HepG2 (cell line): ENCODE measurements at regions not wholly inside any gene's neighbourhood (a gene's known extent, or its start where the extent isn't known, plus 50 kb on each side); places are given as distances from the start of the nearest gene placed in this dataset.

Experiments
- ATAC-seq: fragments of 200-7000 bp; cut with Tn5 transposase; 3 replicates; pipeline ENCODE4 v1.9.1; 2020; ENCODE audit warnings: mild to moderate bottlenecking, moderate library complexity
- BruUV-seq: library from RNA; stranded (reverse); fragments of 400-500 nt; replicated peaks from 2 replicates; lab custom pipeline; 2021; lab: Mats Ljungman, UMichigan
- CTCF ChIA-PET: fragments of 300-600 bp; formaldehyde crosslinking; extraction: SDS; loops from one replicate; lab custom pipeline; 2021; ENCODE audit warnings: low total read pairs, inconsistent platforms, low intra/inter-chr PET ratio; lab: Yijun Ruan, JAX
- POLR2A ChIA-PET: fragments of 350-600 bp; sonication (Branson Sonifier 250); formaldehyde crosslinking; loops from one replicate; lab custom pipeline; 2020; ENCODE audit warnings: antibody characterized with exemption, inconsistent platforms; lab: Yijun Ruan, JAX
- DNase-seq: peaks from one replicate; pipeline ENCODE4 v3.0.0-alpha.2; 2015; ENCODE audit warnings: low spot score
- FAIRE-seq: peaks from 3 replicates; lab custom pipeline; 2011; peaks lifted over from hg19 to GRCh38; lab: Jason Lieb, UNC
- H2AFZ ChIP-seq: one replicate; pipeline ENCODE4 v1.6.1; 2011; ENCODE audit warnings: low read length, inconsistent platforms
- H3K27ac ChIP-seq: fragments of 300-600 bp; 3 replicates; pipeline ENCODE4 v1.8.0; 2011; ENCODE audit warnings: mixed run types, mild to moderate bottlenecking, mixed read lengths, low read length, inconsistent platforms; ENCODE audit not compliant: insufficient read depth; ENCODE audit errors: extremely low read length
- H3K27me3 ChIP-seq, 2 experiments: fragments of 200-600 bp in 1 of 2; 2 replicates in 1 of 2; 3 replicates in 1 of 2; pipeline versions ENCODE4 v1.6.0 to v1.8.0; 2011; ENCODE audit warnings: low read length in 2 of 2, mild to moderate bottlenecking in 2 of 2, moderate library complexity in 2 of 2, inconsistent platforms in 1 of 2; ENCODE audit not compliant: insufficient read depth in 2 of 2, control insufficient read depth in 1 of 2
- H3K36me3 ChIP-seq, 2 experiments: fragments of 200-600 bp in 1 of 2; replicated peaks in 1 of 2; 2 replicates in 1 of 2; 3 replicates in 1 of 2; pipeline versions ENCODE4 v1.5.1 to v1.8.0; 2011; ENCODE audit warnings: low read length in 2 of 2, inconsistent platforms in 1 of 2; ENCODE audit not compliant: insufficient read depth in 2 of 2, control insufficient read depth in 1 of 2
- H3K4me1 ChIP-seq: 2 replicates; pipeline ENCODE4 v1.5.1; 2012; ENCODE audit warnings: low read length, inconsistent platforms; ENCODE audit not compliant: insufficient read depth
- H3K4me2 ChIP-seq: 2 replicates; pipeline ENCODE4 v1.6.0; 2011; ENCODE audit warnings: low read depth, low read length, inconsistent platforms
- H3K4me3 ChIP-seq, 3 experiments: fragments of 200-600 bp in 1 of 3; sonication (generic), shearing (Covaris generic) in 1 of 3; replicated peaks in 1 of 3; 2 replicates each; pipeline ENCODE4 v1.5.1; 2011 to 2016; ENCODE audit warnings: low read length in 3 of 3, inconsistent platforms in 2 of 3, low read depth in 2 of 3, mild to moderate bottlenecking in 2 of 3, control low read depth in 1 of 3, mixed read lengths in 1 of 3; ENCODE audit not compliant: insufficient read depth in 1 of 3
- H3K79me2 ChIP-seq: one replicate; pipeline ENCODE4 v1.6.1; 2011; ENCODE audit warnings: low read length, inconsistent platforms; ENCODE audit not compliant: insufficient read depth
- H3K9ac ChIP-seq: 2 replicates; pipeline ENCODE4 v1.6.0; 2011; ENCODE audit warnings: mild to moderate bottlenecking, low read depth, low read length, inconsistent platforms; ENCODE audit not compliant: insufficient read depth
- H3K9me3 ChIP-seq: 2 replicates; pipeline ENCODE4 v1.5.1; 2012; ENCODE audit warnings: mild to moderate bottlenecking, low read length
- H4K20me1 ChIP-seq: 2 replicates; pipeline ENCODE4 v1.6.0; 2011; ENCODE audit warnings: inconsistent platforms, mild to moderate bottlenecking, low read length, moderate library complexity; ENCODE audit not compliant: insufficient read depth
- MBD4 ChIP-seq: IDR thresholded peaks from 2 replicates; pipeline ENCODE4 v1.6.1; 2012; ENCODE audit warnings: low read length, inconsistent platforms, borderline replicate concordance
- MXD4 ChIP-seq: IDR thresholded peaks from 2 replicates; pipeline ENCODE4 v1.6.1; 2016; ENCODE audit warnings: mild to moderate bottlenecking, missing biosample characterization, missing genetic modification reagents
- MZF1 ChIP-seq: sonication (generic); formaldehyde crosslinking; IDR thresholded peaks from 2 replicates; pipeline ENCODE4 v1.8.1; 2023; ENCODE audit warnings: mild to moderate bottlenecking, missing genetic modification reagents, borderline replicate concordance
- RAD21 ChIP-seq: fragments of 450-650 bp; formaldehyde crosslinking; IDR thresholded peaks from 2 replicates; pipeline ENCODE4 v1.5.0; 2020; ENCODE audit warnings: mild to moderate bottlenecking
- SNAI1 ChIP-seq: sonication (generic); formaldehyde crosslinking; IDR thresholded peaks from 2 replicates; pipeline ENCODE4 v1.5.0; 2020; ENCODE audit warnings: mild to moderate bottlenecking, missing genetic modification reagents, borderline replicate concordance
- SRF ChIP-seq: IDR thresholded peaks from 2 replicates; pipeline ENCODE4 v1.6.1; 2011; ENCODE audit warnings: mild to moderate bottlenecking, low read depth, low read length, moderate library complexity
- STAG1 ChIP-seq: sonication (generic); formaldehyde crosslinking; IDR thresholded peaks from 2 replicates; pipeline ENCODE4 v1.4.0; 2020; ENCODE audit warnings: missing genetic modification reagents
- XBP1 ChIP-seq: sonication (generic); formaldehyde crosslinking; IDR thresholded peaks from 2 replicates; pipeline ENCODE4 v1.5.0; 2020; ENCODE audit warnings: missing genetic modification reagents
- YEATS4 ChIP-seq: sonication (generic); formaldehyde crosslinking; IDR thresholded peaks from 2 replicates; pipeline ENCODE4 v1.4.0; 2020; ENCODE audit warnings: missing genetic modification reagents, borderline replicate concordance
- ZBTB3 ChIP-seq: sonication (generic); formaldehyde crosslinking; IDR thresholded peaks from 2 replicates; pipeline ENCODE4 v1.4.0; 2020; ENCODE audit warnings: low read depth, mild to moderate bottlenecking, moderate library complexity, missing genetic modification reagents, borderline replicate concordance
- ZNF577 ChIP-seq: sonication (generic); formaldehyde crosslinking; IDR thresholded peaks from 2 replicates; pipeline ENCODE4 v1.4.0; 2020; ENCODE audit warnings: mild to moderate bottlenecking, low read depth, missing genetic modification reagents, borderline replicate concordance
- WGBS: methylation state at CpG from one replicate; pipeline ENCODE4 v1.1.6; 2017; ENCODE audit warnings: low lambda C conversion rate; 5-methylcytosine and 5-hydroxymethylcytosine counted together
- in situ Hi-C: cut with HindIII; loops from 2 replicates; pipeline ENCODE4 v1.10.0; 2017; ENCODE audit warnings: low pct_unique_long_range_greater_than_20kb; ENCODE audit not compliant: extremely low pct_ligation_motif_present
- intact Hi-C: fragments of 100-400 bp; cut with micrococcal nuclease; formaldehyde crosslinking; loops from one replicate; pipeline ENCODE4 v1.10.0; 2022; ENCODE audit not compliant: unreplicated experiment
- TF ChIP-seq, protein P1 (sequence below): sonication (generic); formaldehyde crosslinking; IDR thresholded peaks from 2 replicates; pipeline ENCODE4 v1.5.0; 2020; ENCODE audit warnings: mild to moderate bottlenecking, missing genetic modification reagents, moderate library complexity
- TF ChIP-seq, protein P2 (sequence below): sonication (generic); formaldehyde crosslinking; conservative IDR thresholded peaks from 2 replicates; pipeline ENCODE4 v1.4.0; 2020; ENCODE audit warnings: missing genetic modification reagents
- TF ChIP-seq, protein P3 (sequence below): IDR thresholded peaks from 2 replicates; pipeline ENCODE4 v1.6.1; 2016; ENCODE audit warnings: missing compliant biosample characterization, missing genetic modification reagents, borderline replicate concordance

DNA sequence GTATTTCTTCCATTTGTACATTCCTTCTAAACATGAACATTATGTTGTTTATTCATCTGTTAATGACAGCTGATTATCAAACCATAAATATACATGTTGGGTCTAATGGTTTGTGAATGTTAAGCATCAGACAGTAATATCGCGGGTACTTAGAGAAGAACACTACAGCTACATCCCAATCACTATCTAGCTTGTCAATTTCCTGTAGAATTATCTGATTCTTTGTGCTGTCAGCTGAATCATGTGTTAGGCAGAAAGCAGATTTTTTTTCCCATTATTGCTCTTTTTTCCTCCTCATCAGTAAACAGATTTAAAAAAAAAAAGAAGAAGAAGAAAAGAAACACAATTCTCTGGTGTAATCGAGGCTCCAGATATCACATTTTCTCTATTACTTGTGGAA lies 183.6 kb upstream of the CTBP2 start:
- Histone ChIP-seq H3K36me3 (no peaks in the 10 kb centered on the region), H4K20me1 (no peaks in the 10 kb centered on the region), H3K27ac (no peak overlapping the region), H3K79me2 (no peaks in the 10 kb centered on the region), H3K9me3 (no peaks in the 10 kb centered on the region), H3K9ac (no peak overlapping the region), H3K4me2 (no peak overlapping the region), H3K4me3 (no peak overlapping the region), H3K27me3 (no peaks in the 10 kb centered on the region), H3K4me1 (peaks cover 12% of the 10 kb centered on the region), H2AFZ (no peak overlapping the region)
- no TSS peak for BruUV-seq
- CTCF ChIA-PET: no interaction called here
- POLR2A ChIA-PET: no interaction called here
- no peak for ATAC-seq
- in situ Hi-C loops: no loop called here
- TF ChIP-seq MZF1: no peak
- TF ChIP-seq MBD4: no peak
- TF ChIP-seq SNAI1: no peak
- WGBS: 62% methylated on average over 3 of the region's 3 CpGs
- FAIRE-seq: no peak
- DNase-seq: no peak
- intact Hi-C loops: loop anchor here (1.0 kb wide), 1 partner anchor 296 kb away; no protein-coding TSS in a partner anchor

DNA sequence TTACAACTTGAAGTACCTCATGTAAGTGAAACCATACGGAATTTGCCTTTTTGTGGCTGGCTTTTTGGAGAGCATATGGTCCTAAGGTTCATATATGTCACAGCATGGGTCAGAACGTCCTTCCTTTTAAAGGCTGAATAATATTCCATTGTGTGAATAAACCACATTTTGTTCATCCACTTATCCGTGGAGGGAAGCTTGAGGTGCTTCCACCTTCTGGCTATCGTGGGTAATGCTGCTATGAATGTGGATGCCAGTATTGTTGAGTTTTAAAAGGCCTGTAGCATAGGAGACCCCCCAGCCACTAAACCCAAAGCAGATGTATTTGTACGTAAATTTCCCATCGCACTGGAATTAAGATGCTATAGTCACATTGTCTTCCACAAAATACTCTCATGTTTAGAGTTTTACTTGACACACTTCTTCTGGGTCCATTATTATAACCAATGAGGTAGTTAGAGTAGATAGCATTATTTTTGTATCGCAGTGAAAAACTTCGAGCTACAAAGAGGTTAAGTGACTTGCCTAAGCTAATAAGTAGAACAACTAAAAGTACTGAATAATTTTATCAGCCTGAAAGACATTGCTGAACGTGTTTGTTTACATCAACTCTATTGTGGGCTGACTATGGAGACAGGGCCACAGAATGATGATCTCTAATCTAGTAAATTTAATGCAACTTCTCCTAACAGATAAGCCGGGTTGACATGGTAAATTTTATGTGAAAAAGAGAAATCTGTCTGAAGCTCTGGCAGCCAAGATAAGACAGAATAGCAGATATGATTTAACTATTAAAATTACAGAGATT lies 183.0 kb upstream of the CTBP2 start:
- intact Hi-C loops (loop anchor here (1.0 kb wide), 1 partner anchor 295 kb away; no protein-coding TSS in a partner anchor), in situ Hi-C loops (no loop called here)
- Histone ChIP-seq H3K27ac (no peak overlapping the region), H3K4me1 (peaks cover 12% of the 10 kb centered on the region), H3K27me3 (no peaks in the 10 kb centered on the region), H3K4me3 (no peak overlapping the region), H2AFZ (no peak overlapping the region), H4K20me1 (no peaks in the 10 kb centered on the region), H3K9ac (no peak overlapping the region), H3K36me3 (no peaks in the 10 kb centered on the region), H3K79me2 (no peaks in the 10 kb centered on the region), H3K4me2 (no peak overlapping the region), H3K9me3 (no peaks in the 10 kb centered on the region)
- FAIRE-seq (peak; percentile 12), ATAC-seq (peak; percentile 60), DNase-seq (peak; percentile 7)
- BruUV-seq: no TSS peak
- ChIA-PET POLR2A (no interaction called here), CTCF (interaction anchor here (1.1 kb wide), 1 partner anchor 296 kb away, joined by 4 read pairs; no protein-coding TSS in a partner anchor)
- 14% methylated on average over 10 of the region's 10 CpGs for WGBS
- TF ChIP-seq, protein P1, sequence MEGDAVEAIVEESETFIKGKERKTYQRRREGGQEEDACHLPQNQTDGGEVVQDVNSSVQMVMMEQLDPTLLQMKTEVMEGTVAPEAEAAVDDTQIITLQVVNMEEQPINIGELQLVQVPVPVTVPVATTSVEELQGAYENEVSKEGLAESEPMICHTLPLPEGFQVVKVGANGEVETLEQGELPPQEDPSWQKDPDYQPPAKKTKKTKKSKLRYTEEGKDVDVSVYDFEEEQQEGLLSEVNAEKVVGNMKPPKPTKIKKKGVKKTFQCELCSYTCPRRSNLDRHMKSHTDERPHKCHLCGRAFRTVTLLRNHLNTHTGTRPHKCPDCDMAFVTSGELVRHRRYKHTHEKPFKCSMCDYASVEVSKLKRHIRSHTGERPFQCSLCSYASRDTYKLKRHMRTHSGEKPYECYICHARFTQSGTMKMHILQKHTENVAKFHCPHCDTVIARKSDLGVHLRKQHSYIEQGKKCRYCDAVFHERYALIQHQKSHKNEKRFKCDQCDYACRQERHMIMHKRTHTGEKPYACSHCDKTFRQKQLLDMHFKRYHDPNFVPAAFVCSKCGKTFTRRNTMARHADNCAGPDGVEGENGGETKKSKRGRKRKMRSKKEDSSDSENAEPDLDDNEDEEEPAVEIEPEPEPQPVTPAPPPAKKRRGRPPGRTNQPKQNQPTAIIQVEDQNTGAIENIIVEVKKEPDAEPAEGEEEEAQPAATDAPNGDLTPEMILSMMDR (CRISPR knock-in tag): peak; percentile 43; the same call in 1 of the 2 replicates
- no peak for TF ChIP-seq ZBTB3
- no peak for TF ChIP-seq YEATS4 (CRISPR knock-in tag)
- TF ChIP-seq RAD21: 0 out of 2 replicates have a peak, but pooled peaks have one; percentile 15
- TF ChIP-seq XBP1 (CRISPR knock-in tag): no peak
- peak; percentile 30; the same call in 1 of the 2 replicates for TF ChIP-seq STAG1 (CRISPR knock-in tag)
- TF ChIP-seq, protein P2, sequence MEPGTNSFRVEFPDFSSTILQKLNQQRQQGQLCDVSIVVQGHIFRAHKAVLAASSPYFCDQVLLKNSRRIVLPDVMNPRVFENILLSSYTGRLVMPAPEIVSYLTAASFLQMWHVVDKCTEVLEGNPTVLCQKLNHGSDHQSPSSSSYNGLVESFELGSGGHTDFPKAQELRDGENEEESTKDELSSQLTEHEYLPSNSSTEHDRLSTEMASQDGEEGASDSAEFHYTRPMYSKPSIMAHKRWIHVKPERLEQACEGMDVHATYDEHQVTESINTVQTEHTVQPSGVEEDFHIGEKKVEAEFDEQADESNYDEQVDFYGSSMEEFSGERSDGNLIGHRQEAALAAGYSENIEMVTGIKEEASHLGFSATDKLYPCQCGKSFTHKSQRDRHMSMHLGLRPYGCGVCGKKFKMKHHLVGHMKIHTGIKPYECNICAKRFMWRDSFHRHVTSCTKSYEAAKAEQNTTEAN (CRISPR knock-in tag): no peak
- TF ChIP-seq, protein P3, sequence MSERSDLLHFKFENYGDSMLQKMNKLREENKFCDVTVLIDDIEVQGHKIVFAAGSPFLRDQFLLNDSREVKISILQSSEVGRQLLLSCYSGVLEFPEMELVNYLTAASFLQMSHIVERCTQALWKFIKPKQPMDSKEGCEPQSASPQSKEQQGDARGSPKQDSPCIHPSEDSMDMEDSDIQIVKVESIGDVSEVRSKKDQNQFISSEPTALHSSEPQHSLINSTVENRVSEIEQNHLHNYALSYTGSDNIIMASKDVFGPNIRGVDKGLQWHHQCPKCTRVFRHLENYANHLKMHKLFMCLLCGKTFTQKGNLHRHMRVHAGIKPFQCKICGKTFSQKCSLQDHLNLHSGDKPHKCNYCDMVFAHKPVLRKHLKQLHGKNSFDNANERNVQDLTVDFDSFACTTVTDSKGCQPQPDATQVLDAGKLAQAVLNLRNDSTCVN: no peak
- TF ChIP-seq MXD4 (CRISPR knock-in tag): no peak
- TF ChIP-seq ZNF577 (CRISPR knock-in tag): no peak
- no peak for TF ChIP-seq SRF
